Activated CD8-positive, alpha-beta T cell treated with anti-CD3 and anti-CD28 coated beads for 36 hours (primary cell): ENCODE measurements at regions not wholly inside any gene's neighbourhood (a gene's known extent, or its start where the extent isn't known, plus 50 kb on each side); places are given as distances from the start of the nearest gene placed in this dataset.

Source experiments
- ATAC-seq: fragments of 200-7000 bp; cut with Tn5 transposase; one replicate; pipeline ENCODE4 v1.10.0; 2021; ENCODE audit warnings: mild to moderate bottlenecking, moderate library complexity
- CTCF ChIA-PET: fragments of 350-600 bp; sonication (Branson Sonifier 250); formaldehyde crosslinking; loops from one replicate; lab custom pipeline; 2021; ENCODE audit warnings: antibody characterized with exemption; lab: Charles Lee
- POLR2A ChIA-PET: fragments of 350-600 bp; sonication (Branson Sonifier 250); formaldehyde crosslinking; loops from one replicate; lab custom pipeline; 2021; ENCODE audit warnings: antibody characterized with exemption; lab: Charles Lee
- DNase-seq: peaks from one replicate; pipeline ENCODE4 v3.0.0-alpha.2; 2020
- H3K27ac Mint-ChIP-seq: one replicate; pipeline ENCODE4 v1.8.0; 2021; ENCODE audit warnings: mild to moderate bottlenecking, mixed read lengths
- H3K27me3 Mint-ChIP-seq: one replicate; pipeline ENCODE4 v1.8.0; 2021; ENCODE audit warnings: mixed read lengths
- H3K36me3 Mint-ChIP-seq: one replicate; pipeline ENCODE4 v1.8.0; 2021; ENCODE audit warnings: low read depth, mixed read lengths
- H3K4me1 Mint-ChIP-seq: one replicate; pipeline ENCODE4 v1.8.0; 2021; ENCODE audit warnings: low read depth, mixed read lengths
- H3K4me3 Mint-ChIP-seq: one replicate; pipeline ENCODE4 v1.8.0; 2021; ENCODE audit warnings: mild to moderate bottlenecking, moderate library complexity, mixed read lengths
- H3K9me3 Mint-ChIP-seq: one replicate; pipeline ENCODE4 v1.8.0; 2021; ENCODE audit warnings: mixed read lengths
- intact Hi-C: fragments of 100-400 bp; cut with micrococcal nuclease; formaldehyde crosslinking; loops from one replicate; pipeline ENCODE4 v1.10.0; 2022
- TF ChIP-seq, protein P1 (sequence below): fragments of 200-600 bp; IDR thresholded peaks from one replicate; pipeline ENCODE4 v1.8.0; 2022; ENCODE audit warnings: antibody characterized with exemption, mild to moderate bottlenecking

DNA sequence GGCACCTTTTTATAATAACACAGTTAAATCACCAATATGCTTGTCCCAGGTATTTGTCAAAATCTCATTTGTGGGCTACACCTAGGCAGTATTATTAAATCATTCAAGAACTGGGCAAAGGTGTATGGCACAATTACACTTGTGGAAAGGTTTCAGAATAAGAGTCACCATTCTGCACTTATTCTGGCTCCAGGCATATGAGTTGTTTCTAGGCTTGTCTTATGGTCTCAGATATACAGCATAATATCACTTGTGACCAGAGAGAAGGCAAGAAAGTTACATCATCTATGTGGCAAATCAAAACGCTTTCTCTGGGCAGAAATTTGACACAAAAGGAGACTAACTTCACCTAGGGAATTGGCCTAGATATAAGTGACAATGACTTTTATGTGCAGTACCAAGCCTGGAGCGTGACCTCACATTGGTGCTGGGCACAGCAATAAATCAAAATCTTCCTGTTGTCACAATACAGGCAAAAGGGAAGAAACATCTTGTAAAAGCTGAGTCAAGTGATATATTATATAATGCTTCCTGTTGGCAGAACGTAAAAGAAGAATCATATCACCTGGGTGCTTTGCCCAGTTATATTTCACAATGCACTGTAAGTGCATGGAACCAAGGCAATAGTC is 959.9 kb upstream of the AMELY start:
- DNase-seq (no peak), ATAC-seq (no peak)
- H3K27me3 Mint-ChIP-seq: no peaks in the 10 kb centered on the region
- H3K9me3 Mint-ChIP-seq: no peaks in the 10 kb centered on the region
- H3K4me1 Mint-ChIP-seq: no peaks in the 10 kb centered on the region
- no peak overlapping the region for H3K27ac Mint-ChIP-seq
- TF ChIP-seq, protein P1, sequence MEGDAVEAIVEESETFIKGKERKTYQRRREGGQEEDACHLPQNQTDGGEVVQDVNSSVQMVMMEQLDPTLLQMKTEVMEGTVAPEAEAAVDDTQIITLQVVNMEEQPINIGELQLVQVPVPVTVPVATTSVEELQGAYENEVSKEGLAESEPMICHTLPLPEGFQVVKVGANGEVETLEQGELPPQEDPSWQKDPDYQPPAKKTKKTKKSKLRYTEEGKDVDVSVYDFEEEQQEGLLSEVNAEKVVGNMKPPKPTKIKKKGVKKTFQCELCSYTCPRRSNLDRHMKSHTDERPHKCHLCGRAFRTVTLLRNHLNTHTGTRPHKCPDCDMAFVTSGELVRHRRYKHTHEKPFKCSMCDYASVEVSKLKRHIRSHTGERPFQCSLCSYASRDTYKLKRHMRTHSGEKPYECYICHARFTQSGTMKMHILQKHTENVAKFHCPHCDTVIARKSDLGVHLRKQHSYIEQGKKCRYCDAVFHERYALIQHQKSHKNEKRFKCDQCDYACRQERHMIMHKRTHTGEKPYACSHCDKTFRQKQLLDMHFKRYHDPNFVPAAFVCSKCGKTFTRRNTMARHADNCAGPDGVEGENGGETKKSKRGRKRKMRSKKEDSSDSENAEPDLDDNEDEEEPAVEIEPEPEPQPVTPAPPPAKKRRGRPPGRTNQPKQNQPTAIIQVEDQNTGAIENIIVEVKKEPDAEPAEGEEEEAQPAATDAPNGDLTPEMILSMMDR: no peak
- H3K36me3 Mint-ChIP-seq: no peaks in the 10 kb centered on the region
- intact Hi-C loops: no loop called here
- no peak overlapping the region for H3K4me3 Mint-ChIP-seq
- ChIA-PET POLR2A (no interaction called here), CTCF (no interaction called here)

DNA sequence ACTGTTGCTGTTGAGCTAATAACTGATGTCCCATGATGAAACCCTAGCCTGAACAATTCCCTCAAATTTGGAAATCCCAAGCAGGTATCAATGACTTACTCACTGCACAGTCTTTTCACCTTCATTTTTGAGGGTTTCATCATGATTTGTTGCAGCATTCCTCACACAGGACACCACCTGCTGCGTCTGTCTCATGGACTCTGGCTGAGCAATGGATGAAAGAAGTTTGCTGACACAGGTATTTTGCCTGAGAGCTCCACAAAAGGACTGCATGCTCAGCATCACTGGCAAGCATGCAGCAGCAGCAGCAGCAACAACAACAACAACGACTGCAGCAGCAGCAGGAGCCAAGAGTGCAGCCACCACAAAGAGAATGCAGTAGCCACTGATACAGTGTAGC is 955.4 kb upstream of the AMELY start:
- Mint-ChIP-seq H3K36me3 (no peaks in the 10 kb centered on the region), H3K4me3 (no peak overlapping the region), H3K9me3 (no peaks in the 10 kb centered on the region), H3K4me1 (no peaks in the 10 kb centered on the region), H3K27me3 (no peaks in the 10 kb centered on the region), H3K27ac (no peak overlapping the region)
- intact Hi-C loops: no loop called here
- ChIA-PET POLR2A (no interaction called here), CTCF (no interaction called here)
- no peak for DNase-seq
- ATAC-seq: no peak
- TF ChIP-seq, protein P1: no peak

GRCh38 chrY:7860781-7861614 is 949.4 kb upstream of the AMELY start:
- Mint-ChIP-seq H3K27me3 (no peaks in the 10 kb centered on the region), H3K36me3 (no peaks in the 10 kb centered on the region), H3K27ac (no peak overlapping the region), H3K4me1 (no peaks in the 10 kb centered on the region), H3K9me3 (no peaks in the 10 kb centered on the region), H3K4me3 (no peak overlapping the region)
- CTCF ChIA-PET: no interaction called here
- DNase-seq (no peak), ATAC-seq (no peak)
- POLR2A ChIA-PET: no interaction called here
- intact Hi-C loops: no loop called here
- TF ChIP-seq, protein P1: no peak

DNA sequence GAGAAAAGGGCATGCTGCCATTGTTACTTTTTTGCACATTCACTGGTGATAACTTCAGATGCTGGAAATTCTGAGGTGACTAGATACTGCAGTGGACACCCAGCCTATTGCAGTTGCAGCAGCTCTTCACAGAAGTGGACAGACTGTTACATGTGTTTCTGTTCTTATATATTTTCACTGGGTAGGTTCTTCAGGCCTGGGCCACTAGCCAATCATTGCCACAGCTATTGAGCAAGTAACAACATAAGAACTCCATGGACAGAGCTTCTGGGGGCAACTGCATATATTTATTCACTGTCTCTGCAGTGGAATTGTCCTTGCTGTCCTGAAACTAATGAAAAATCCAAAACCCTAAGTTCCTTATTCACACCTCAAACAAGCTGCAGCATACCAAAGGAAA is 938.6 kb upstream of the AMELY start:
- no peak overlapping the region for H3K27ac Mint-ChIP-seq
- H3K4me1 Mint-ChIP-seq: no peaks in the 10 kb centered on the region
- POLR2A ChIA-PET: no interaction called here
- no peaks in the 10 kb centered on the region for H3K27me3 Mint-ChIP-seq
- DNase-seq: no peak
- no peaks in the 10 kb centered on the region for H3K9me3 Mint-ChIP-seq
- H3K4me3 Mint-ChIP-seq: no peak overlapping the region
- intact Hi-C loops: no loop called here
- TF ChIP-seq, protein P1: no peak
- no peaks in the 10 kb centered on the region for H3K36me3 Mint-ChIP-seq
- CTCF ChIA-PET: no interaction called here
- no peak for ATAC-seq

DNA sequence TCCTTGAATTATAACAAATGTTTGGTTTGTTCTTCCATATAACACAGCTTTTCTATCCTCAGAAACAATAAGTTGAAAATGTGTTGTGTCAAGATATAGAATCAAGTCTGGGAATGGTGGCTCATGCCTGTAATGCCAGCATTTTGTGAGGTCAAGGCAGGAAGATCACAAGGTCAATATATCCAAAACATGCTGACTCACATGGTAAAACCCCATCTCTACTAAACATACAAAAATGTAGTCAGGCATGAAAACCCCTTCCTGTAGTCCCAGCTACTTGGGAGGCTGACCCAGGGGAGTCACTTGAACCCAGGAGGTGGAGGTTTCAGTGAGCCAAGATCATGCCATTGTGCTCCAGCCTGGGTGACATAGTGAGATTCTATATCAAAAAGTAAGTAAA is 934.2 kb upstream of the AMELY start:
- Mint-ChIP-seq H3K27me3 (peaks cover 2% of the 10 kb centered on the region), H3K4me1 (no peaks in the 10 kb centered on the region), H3K9me3 (no peaks in the 10 kb centered on the region), H3K4me3 (no peak overlapping the region), H3K27ac (no peak overlapping the region), H3K36me3 (no peaks in the 10 kb centered on the region)
- ChIA-PET CTCF (no interaction called here), POLR2A (no interaction called here)
- no peak for DNase-seq
- intact Hi-C loops: no loop called here
- TF ChIP-seq, protein P1: no peak
- no peak for ATAC-seq
